H9 (cell line): ENCODE measurements at regions not wholly inside any gene's neighbourhood (a gene's known extent, or its start where the extent isn't known, plus 50 kb on each side); places are given as distances from the start of the nearest gene placed in this dataset.

Experiments used
- DNase-seq: peaks from one replicate; pipeline ENCODE4 v3.0.0-alpha.2; 2017
- H2AFZ ChIP-seq: one replicate; pipeline ENCODE4 v1.6.1; 2013; ENCODE audit warnings: mild to moderate bottlenecking, low read length, control low read depth, moderate library complexity
- H2AK5ac ChIP-seq: 2 replicates; pipeline ENCODE4 v1.6.1; 2013; ENCODE audit warnings: low read length, control low read depth, mixed read lengths; ENCODE audit not compliant: insufficient read length
- H2BK120ac ChIP-seq: one replicate; pipeline ENCODE4 v1.6.1; 2013; ENCODE audit warnings: low read depth, mild to moderate bottlenecking, low read length, control low read depth, inconsistent platforms; ENCODE audit not compliant: poor library complexity, severe bottlenecking
- H2BK12ac ChIP-seq: 2 replicates; pipeline ENCODE4 v1.6.1; 2013; ENCODE audit warnings: low read length, control low read depth, mixed read lengths, low read depth; ENCODE audit not compliant: insufficient read length
- H2BK15ac ChIP-seq: 2 replicates; pipeline ENCODE4 v1.6.1; 2013; ENCODE audit warnings: low read depth, low read length, control low read depth
- H2BK20ac ChIP-seq: one replicate; pipeline ENCODE4 v1.6.1; 2013; ENCODE audit warnings: low read depth, mild to moderate bottlenecking, low read length, control low read depth, inconsistent platforms; ENCODE audit not compliant: poor library complexity, severe bottlenecking
- H2BK5ac ChIP-seq: 2 replicates; pipeline ENCODE4 v1.6.1; 2013; ENCODE audit warnings: low read length, control low read depth, mixed read lengths; ENCODE audit not compliant: insufficient read length
- H3K14ac ChIP-seq: 2 replicates; pipeline ENCODE4 v1.6.1; 2013; ENCODE audit warnings: low read length, control low read depth; ENCODE audit not compliant: insufficient read depth
- H3K18ac ChIP-seq: 2 replicates; pipeline ENCODE4 v1.6.1; 2013; ENCODE audit warnings: low read depth, mild to moderate bottlenecking, mixed read lengths, low read length, control low read depth; ENCODE audit not compliant: insufficient read length
- H3K23ac ChIP-seq: 2 replicates; pipeline ENCODE4 v1.6.1; 2013; ENCODE audit warnings: low read length, control low read depth, mixed read lengths, low read depth; ENCODE audit not compliant: insufficient read length
- H3K23me2 ChIP-seq: 2 replicates; pipeline ENCODE4 v1.6.1; 2013; ENCODE audit warnings: low read depth, mild to moderate bottlenecking, mixed read lengths, low read length, control low read depth; ENCODE audit not compliant: insufficient read length, poor library complexity, severe bottlenecking
- H3K27ac ChIP-seq: 2 replicates; pipeline ENCODE4 v1.5.1; 2013; ENCODE audit warnings: low read length, control low read depth, mixed read lengths, low read depth; ENCODE audit not compliant: insufficient read length
- H3K27me3 ChIP-seq: 2 replicates; pipeline ENCODE4 v1.6.1; 2013; ENCODE audit warnings: low read length, control low read depth, inconsistent platforms; ENCODE audit not compliant: insufficient read depth
- H3K4ac ChIP-seq: 2 replicates; pipeline ENCODE4 v1.6.1; 2013; ENCODE audit warnings: low read depth, mild to moderate bottlenecking, control low read depth, inconsistent platforms, low read length, moderate library complexity
- H3K4me1 ChIP-seq: 2 replicates; pipeline ENCODE4 v1.6.1; 2013; ENCODE audit warnings: low read length, control low read depth, inconsistent platforms; ENCODE audit not compliant: insufficient read depth
- H3K4me2 ChIP-seq: 2 replicates; pipeline ENCODE4 v1.6.1; 2013; ENCODE audit warnings: low read length, control low read depth, mixed read lengths; ENCODE audit not compliant: insufficient read length, insufficient read depth
- H3K56ac ChIP-seq: 2 replicates; pipeline ENCODE4 v1.6.1; 2013; ENCODE audit warnings: low read depth, mild to moderate bottlenecking, mixed read lengths, low read length, control low read depth; ENCODE audit not compliant: insufficient read length
- H3K79me1 ChIP-seq: 2 replicates; pipeline ENCODE4 v1.6.1; 2013; ENCODE audit warnings: low read depth, mild to moderate bottlenecking, moderate library complexity, low read length, control low read depth, inconsistent platforms; ENCODE audit not compliant: insufficient read depth, poor library complexity, severe bottlenecking
- H3K79me2 ChIP-seq: 2 replicates; pipeline ENCODE4 v1.6.1; 2013; ENCODE audit warnings: low read length, control low read depth, inconsistent platforms; ENCODE audit not compliant: insufficient read depth
- H3K9ac ChIP-seq: 2 replicates; pipeline ENCODE4 v1.6.1; 2013; ENCODE audit warnings: low read length, control low read depth, mixed read lengths; ENCODE audit not compliant: insufficient read length; ENCODE audit errors: extremely low read depth
- H3K9me3 ChIP-seq: one replicate; pipeline ENCODE4 v1.6.1; 2013; ENCODE audit warnings: low read depth, low read length, inconsistent platforms; ENCODE audit not compliant: control insufficient read depth
- H3T11ph ChIP-seq: one replicate; pipeline ENCODE4 v1.6.1; 2013; ENCODE audit warnings: mild to moderate bottlenecking, low read length, control low read depth, inconsistent platforms
- H4K20me1 ChIP-seq: one replicate; pipeline ENCODE4 v1.6.1; 2013; ENCODE audit not compliant: control insufficient read depth, insufficient read length, insufficient read depth
- H4K5ac ChIP-seq: 2 replicates; pipeline ENCODE4 v1.6.1; 2013; ENCODE audit warnings: low read depth, mild to moderate bottlenecking, mixed read lengths, low read length, control low read depth; ENCODE audit not compliant: insufficient read length
- H4K8ac ChIP-seq: replicated peaks from 2 replicates; pipeline ENCODE4 v1.6.1; 2013; ENCODE audit warnings: low read length, control low read depth, mixed read lengths, low read depth; ENCODE audit not compliant: insufficient read length
- H4K91ac ChIP-seq: 2 replicates; pipeline ENCODE4 v1.6.1; 2013; ENCODE audit warnings: low read depth, mild to moderate bottlenecking, moderate library complexity, mixed read lengths, low read length, control low read depth; ENCODE audit not compliant: insufficient read length
- H3K27ac Mint-ChIP-seq, 3 experiments: 2 replicates in 2 of 3; 3 replicates in 1 of 3; pipeline ENCODE4 v1.8.0; 2020 to 2021; ENCODE audit warnings: mixed read lengths in 3 of 3, mild to moderate bottlenecking in 1 of 3, moderate library complexity in 1 of 3
- H3K27me3 Mint-ChIP-seq: 2 replicates; pipeline ENCODE4 v1.8.0; 2021; ENCODE audit warnings: low read depth, mild to moderate bottlenecking, moderate library complexity, mixed read lengths
- H3K36me3 Mint-ChIP-seq, 3 experiments: 2 replicates in 2 of 3; 3 replicates in 1 of 3; pipeline ENCODE4 v1.8.0; 2020 to 2021; ENCODE audit warnings: low read depth in 3 of 3, mixed read lengths in 3 of 3; ENCODE audit not compliant: insufficient read depth in 1 of 3
- H3K4me1 Mint-ChIP-seq, 2 experiments: 2 replicates each; pipeline ENCODE4 v1.8.0; 2020; ENCODE audit warnings: mixed read lengths in 2 of 2
- H3K4me3 Mint-ChIP-seq, 2 experiments: 2 replicates in 1 of 2; 3 replicates in 1 of 2; pipeline ENCODE4 v1.8.0; 2020 to 2021; ENCODE audit warnings: mild to moderate bottlenecking in 2 of 2, mixed read lengths in 2 of 2, moderate library complexity in 1 of 2
- H3K9me3 Mint-ChIP-seq, 2 experiments: 2 replicates in 1 of 2; 3 replicates in 1 of 2; pipeline ENCODE4 v1.8.0; 2020; ENCODE audit warnings: mild to moderate bottlenecking in 2 of 2, mixed read lengths in 2 of 2, moderate library complexity in 1 of 2
- CTCF ChIP-seq: fragments of 200-600 bp; sonication (generic); conservative IDR thresholded peaks from 3 replicates; pipeline ENCODE4 v1.8.0; 2021; ENCODE audit warnings: antibody characterized with exemption, mild to moderate bottlenecking
- WGBS: extraction: QIAGEN DNeasy Blood & Tissue Kit; methylation state at CpG from one replicate; pipeline ENCODE4 v1.1.7; 2013; ENCODE audit warnings: missing lambda C conversion rate, low lambda C conversion rate, mixed read lengths; ENCODE audit not compliant: insufficient read length; ENCODE audit errors: extremely low coverage; 5-methylcytosine and 5-hydroxymethylcytosine counted together

GRCh38 chr12:91627225-91627624 lies 444.6 kb upstream of the DCN start:
- no peaks in the 10 kb centered on the region for H3K27me3 ChIP-seq
- no peaks in the 10 kb centered on the region for H3K79me2 ChIP-seq
- no peak overlapping the region for H3K4ac ChIP-seq
- H3K4me1 ChIP-seq = no peaks in the 10 kb centered on the region
- no peaks in the 10 kb centered on the region for H3K79me1 ChIP-seq
- Mint-ChIP-seq H3K9me3 (peaks cover 10 to 16% of the 10 kb centered on the region in 2 experiments), H3K4me1 (no peaks in the 10 kb centered on the region), H3K27me3 (no peaks in the 10 kb centered on the region), H3K4me3 (no peak overlapping the region), H3K27ac (no peak overlapping the region), H3K36me3 (peaks cover 2 to 14% (median 3%) of the 10 kb centered on the region in 3 experiments; a peak in 5 of 7 replicates)
- H3K9me3 ChIP-seq = no peaks in the 10 kb centered on the region
- H4K20me1 ChIP-seq = no peaks in the 10 kb centered on the region
- no peak overlapping the region for H2AK5ac ChIP-seq
- H3K23me2 ChIP-seq = no peaks in the 10 kb centered on the region
- H3T11ph ChIP-seq = no peak overlapping the region
- no peak overlapping the region for H4K5ac ChIP-seq
- no peak overlapping the region for H2BK120ac ChIP-seq
- no peak overlapping the region for H4K8ac ChIP-seq
- H2BK12ac ChIP-seq = no peak overlapping the region
- no CpG with 5 or more reads among the region's 2 CpGs for WGBS
- no peak overlapping the region for H4K91ac ChIP-seq
- DNase-seq = no peak
- no peak overlapping the region for H3K4me2 ChIP-seq
- no peak overlapping the region for H2BK20ac ChIP-seq
- no peak overlapping the region for H3K56ac ChIP-seq
- no peak overlapping the region for H3K9ac ChIP-seq
- no peak for TF ChIP-seq CTCF
- no peak overlapping the region for H2AFZ ChIP-seq
- no peak overlapping the region for H3K27ac ChIP-seq
- no peak overlapping the region for H3K14ac ChIP-seq
- H2BK5ac ChIP-seq = no peak overlapping the region
- no peak overlapping the region for H3K18ac ChIP-seq
- H3K23ac ChIP-seq = no peak overlapping the region
- H2BK15ac ChIP-seq = no peak overlapping the region
